ENCODE measurements at regions not wholly inside any gene's neighbourhood (a gene's known extent, or its start where the extent isn't known, plus 50 kb on each side); places are given as distances from the start of the nearest gene placed in this dataset.

DNA sequence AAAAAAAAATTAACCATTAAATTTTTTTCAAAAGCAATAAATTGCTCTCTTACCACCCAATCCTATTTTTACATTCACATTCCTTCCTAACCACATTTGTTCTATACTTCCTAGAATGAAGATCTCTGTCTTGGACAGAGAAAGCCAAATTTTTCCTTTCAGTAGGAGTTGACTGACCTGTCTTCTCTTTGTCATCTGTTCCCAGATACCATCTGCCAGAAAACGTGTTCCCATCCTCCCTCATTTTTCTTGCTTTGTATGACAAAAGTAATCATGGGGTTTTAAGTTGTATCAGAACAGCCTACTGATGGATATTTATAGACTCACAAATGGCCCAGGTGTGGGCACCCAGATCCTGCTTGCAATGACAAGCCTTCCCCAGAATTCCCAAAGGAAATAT is 182.1 kb downstream of the CYP26B1 start:
- no peak overlapping the region for H3K4me3 ChIP-seq (ENCODE audit: extremely low read depth in 1 of 4, insufficient read depth in 2 of 4, low read depth in 3 of 4, low read length in 4 of 4)
- no peak overlapping the region for H2BK120ac ChIP-seq (replicated peaks; ENCODE audit: low read depth, low read length)
- H3K23ac ChIP-seq (ENCODE audit: insufficient read length), result no peak overlapping the region
- H3K27ac ChIP-seq (ENCODE audit: low read depth, low read length), result no peak overlapping the region
- no peaks in the 10 kb centered on the region for H3K36me3 ChIP-seq (ENCODE audit: control insufficient read depth in 2 of 4, insufficient read depth in 4 of 4, low read length in 3 of 4)
- H2AFZ ChIP-seq (ENCODE audit: low read length), result no peak overlapping the region
- no peak overlapping the region for H3K14ac ChIP-seq (ENCODE audit: insufficient read length)
- H2BK12ac ChIP-seq (ENCODE audit: low read depth, low read length), result no peak overlapping the region
- no peak overlapping the region for H2BK15ac ChIP-seq (ENCODE audit: low read length)
- H4K5ac ChIP-seq (ENCODE audit: insufficient read length, low read depth, low read length), result no peak overlapping the region
- TF ChIP-seq CHD2 (IDR thresholded peaks at IDR 0.05; ENCODE audit: low read length) (no peak), SRF (IDR thresholded peaks at IDR 0.05; ENCODE audit: low read depth, low read length) (no peak), MAFK (IDR thresholded peaks at IDR 0.05; ENCODE audit: low read depth, low read length) (no peak), JUND (IDR thresholded peaks at IDR 0.05; ENCODE audit: low read length) (no peak), RAD21 (IDR thresholded peaks at IDR 0.05 in 1 of 2, conservative IDR thresholded peaks at IDR 0.05 in 1 of 2; ENCODE audit: low read depth in 2 of 2, low read length in 2 of 2) (no peak), CREB1 (IDR thresholded peaks at IDR 0.05) (no peak), ASH2L (IDR thresholded peaks at IDR 0.05; ENCODE audit: low read length) (no peak), ZNF274 (IDR thresholded peaks at IDR 0.05; ENCODE audit: borderline replicate concordance, extremely low read depth, low read length) (no peak), SAP30 (IDR thresholded peaks at IDR 0.05; ENCODE audit: insufficient read depth, insufficient replicate concordance, low read length) (no peak), CTBP2 (IDR thresholded peaks at IDR 0.05; ENCODE audit: borderline replicate concordance, insufficient read depth, insufficient read length, low read length) (no peak)
- TF ChIP-seq, protein P1, sequence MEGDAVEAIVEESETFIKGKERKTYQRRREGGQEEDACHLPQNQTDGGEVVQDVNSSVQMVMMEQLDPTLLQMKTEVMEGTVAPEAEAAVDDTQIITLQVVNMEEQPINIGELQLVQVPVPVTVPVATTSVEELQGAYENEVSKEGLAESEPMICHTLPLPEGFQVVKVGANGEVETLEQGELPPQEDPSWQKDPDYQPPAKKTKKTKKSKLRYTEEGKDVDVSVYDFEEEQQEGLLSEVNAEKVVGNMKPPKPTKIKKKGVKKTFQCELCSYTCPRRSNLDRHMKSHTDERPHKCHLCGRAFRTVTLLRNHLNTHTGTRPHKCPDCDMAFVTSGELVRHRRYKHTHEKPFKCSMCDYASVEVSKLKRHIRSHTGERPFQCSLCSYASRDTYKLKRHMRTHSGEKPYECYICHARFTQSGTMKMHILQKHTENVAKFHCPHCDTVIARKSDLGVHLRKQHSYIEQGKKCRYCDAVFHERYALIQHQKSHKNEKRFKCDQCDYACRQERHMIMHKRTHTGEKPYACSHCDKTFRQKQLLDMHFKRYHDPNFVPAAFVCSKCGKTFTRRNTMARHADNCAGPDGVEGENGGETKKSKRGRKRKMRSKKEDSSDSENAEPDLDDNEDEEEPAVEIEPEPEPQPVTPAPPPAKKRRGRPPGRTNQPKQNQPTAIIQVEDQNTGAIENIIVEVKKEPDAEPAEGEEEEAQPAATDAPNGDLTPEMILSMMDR (IDR thresholded peaks at IDR 0.05; ENCODE audit: control extremely low read depth in 1 of 3, insufficient read depth in 1 of 3, low read depth in 1 of 3, low read length in 3 of 3), result no peak
- H2AK5ac ChIP-seq (ENCODE audit: low read depth, low read length), result no peak overlapping the region
- H4K8ac ChIP-seq (ENCODE audit: extremely low read depth, insufficient read depth, low read length), result no peak overlapping the region
- FAIRE-seq, result no peak
- no peaks in the 10 kb centered on the region for H3K27me3 ChIP-seq (replicated peaks in 1 of 4; ENCODE audit: control insufficient read depth in 3 of 4, extremely low read depth in 1 of 4, insufficient read depth in 3 of 4, low read length in 3 of 4)
- no peaks in the 10 kb centered on the region for H4K20me1 ChIP-seq (replicated peaks in 1 of 2; ENCODE audit: control insufficient read depth in 1 of 2, insufficient read depth in 2 of 2, low read length in 2 of 2)
- H3K18ac ChIP-seq (ENCODE audit: extremely low read depth, low read length), result no peak overlapping the region
- H3K79me2 ChIP-seq (ENCODE audit: control insufficient read depth in 1 of 2, insufficient read depth in 2 of 2, low read length in 2 of 2), result no peaks in the 10 kb centered on the region
- no peak for DNase-seq (ENCODE audit: low read depth in 1 of 2, low spot score in 2 of 2)
- H3K23me2 ChIP-seq (ENCODE audit: low read depth, low read length), result no peaks in the 10 kb centered on the region
- 75% methylated on average over 1 of the region's 1 CpG; no CpG with 5 or more reads in 1 of the 2 experiments for WGBS, 2 experiments (ENCODE audit: extremely low coverage in 1 of 2, insufficient coverage in 1 of 2, insufficient read length in 1 of 2, insufficient replicate concordance in 2 of 2, low coverage in 1 of 2, low lambda C conversion rate in 2 of 2, missing lambda C conversion rate in 1 of 2)
- no peak overlapping the region for H3K4me2 ChIP-seq (ENCODE audit: insufficient read depth in 1 of 2, low read depth in 2 of 2, low read length in 2 of 2)
- H3K9me3 ChIP-seq (ENCODE audit: insufficient read depth in 2 of 2, low read depth in 1 of 2, low read length in 1 of 2), result no peaks in the 10 kb centered on the region
- H3K56ac ChIP-seq (replicated peaks; ENCODE audit: insufficient read length, low read depth, low read length), result no peak overlapping the region
- H4K91ac ChIP-seq (replicated peaks; ENCODE audit: insufficient read length, low read length), result no peak overlapping the region
- H3K4me1 ChIP-seq (replicated peaks in 1 of 4; ENCODE audit: control insufficient read depth in 3 of 4, insufficient read depth in 4 of 4, low read length in 3 of 4), result no peaks in the 10 kb centered on the region
- no peak overlapping the region for H2BK5ac ChIP-seq (ENCODE audit: low read depth, low read length)
- no peak overlapping the region for H3K9ac ChIP-seq (replicated peaks in 1 of 4; ENCODE audit: extremely low read depth in 1 of 4, low read depth in 3 of 4, low read length in 3 of 4)
- H3K4ac ChIP-seq (replicated peaks; ENCODE audit: insufficient read length, low read depth, low read length), result no peak overlapping the region
- H2BK20ac ChIP-seq (ENCODE audit: low read length), result no peak overlapping the region
- H3K79me1 ChIP-seq (ENCODE audit: low read depth, low read length), result no peaks in the 10 kb centered on the region
- ChIA-PET CTCF (ENCODE audit: partially characterized antibody) (interaction anchor here (1.0 to 1.3 kb wide), 2 partner anchors 29 to 185 kb away, joined by 3 to 4 read pairs; no protein-coding TSS in a partner anchor), POLR2A (ENCODE audit: partially characterized antibody) (no interaction called here)
